ENCODE measurements at regions not wholly inside any gene's neighbourhood (a gene's known extent, or its start where the extent isn't known, plus 50 kb on each side); places are given as distances from the start of the nearest gene placed in this dataset.

- H3K9me3 ChIP-seq (ENCODE audit: insufficient read depth, low read depth, low read length): no peaks in the 10 kb centered on the region
- no peak overlapping the region for H2AFZ ChIP-seq (ENCODE audit: low read length)
- no peak overlapping the region for H3K4me2 ChIP-seq (ENCODE audit: low read depth, low read length, poor library complexity, severe bottlenecking)
- H3K4me3 ChIP-seq (ENCODE audit: low read length, poor library complexity, severe bottlenecking): no peak overlapping the region
- no peaks in the 10 kb centered on the region for H4K20me1 ChIP-seq (ENCODE audit: insufficient read depth, low read length, poor library complexity, severe bottlenecking)
- H3K79me2 ChIP-seq (ENCODE audit: insufficient read depth, low read length): no peaks in the 10 kb centered on the region
- H3K9ac ChIP-seq (ENCODE audit: low read depth, low read length, poor library complexity, severe bottlenecking): no peak overlapping the region
- H3K36me3 ChIP-seq (ENCODE audit: insufficient read depth, low read length): no peaks in the 10 kb centered on the region
- TF ChIP-seq, protein P1, sequence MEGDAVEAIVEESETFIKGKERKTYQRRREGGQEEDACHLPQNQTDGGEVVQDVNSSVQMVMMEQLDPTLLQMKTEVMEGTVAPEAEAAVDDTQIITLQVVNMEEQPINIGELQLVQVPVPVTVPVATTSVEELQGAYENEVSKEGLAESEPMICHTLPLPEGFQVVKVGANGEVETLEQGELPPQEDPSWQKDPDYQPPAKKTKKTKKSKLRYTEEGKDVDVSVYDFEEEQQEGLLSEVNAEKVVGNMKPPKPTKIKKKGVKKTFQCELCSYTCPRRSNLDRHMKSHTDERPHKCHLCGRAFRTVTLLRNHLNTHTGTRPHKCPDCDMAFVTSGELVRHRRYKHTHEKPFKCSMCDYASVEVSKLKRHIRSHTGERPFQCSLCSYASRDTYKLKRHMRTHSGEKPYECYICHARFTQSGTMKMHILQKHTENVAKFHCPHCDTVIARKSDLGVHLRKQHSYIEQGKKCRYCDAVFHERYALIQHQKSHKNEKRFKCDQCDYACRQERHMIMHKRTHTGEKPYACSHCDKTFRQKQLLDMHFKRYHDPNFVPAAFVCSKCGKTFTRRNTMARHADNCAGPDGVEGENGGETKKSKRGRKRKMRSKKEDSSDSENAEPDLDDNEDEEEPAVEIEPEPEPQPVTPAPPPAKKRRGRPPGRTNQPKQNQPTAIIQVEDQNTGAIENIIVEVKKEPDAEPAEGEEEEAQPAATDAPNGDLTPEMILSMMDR (conservative IDR thresholded peaks at IDR 0.05; ENCODE audit: low read length): no peak
- TF ChIP-seq EZH2phosphoT487 (IDR thresholded peaks at IDR 0.05; ENCODE audit: borderline replicate concordance): no peak
- no peaks in the 10 kb centered on the region for H3K9me2 ChIP-seq (replicated peaks; ENCODE audit: low read depth, low read length)
- H3F3A ChIP-seq (ENCODE audit: low read depth): no peaks in the 10 kb centered on the region
- no peaks in the 10 kb centered on the region for H3K27me3 ChIP-seq (ENCODE audit: insufficient read depth, low read length, poor library complexity, severe bottlenecking)
- H3K4me1 ChIP-seq (ENCODE audit: insufficient read depth, low read length, poor library complexity, severe bottlenecking): no peaks in the 10 kb centered on the region
Measured at GRCh38 chr5:93336330-93337110, 244.5 kb downstream of the NR2F1-AS1 start.

- Histone ChIP-seq H3F3A (ENCODE audit: low read depth) (no peaks in the 10 kb centered on the region), H3K4me1 (ENCODE audit: insufficient read depth, low read length, poor library complexity, severe bottlenecking) (no peaks in the 10 kb centered on the region), H3K27me3 (ENCODE audit: insufficient read depth, low read length, poor library complexity, severe bottlenecking) (no peaks in the 10 kb centered on the region), H4K20me1 (ENCODE audit: insufficient read depth, low read length, poor library complexity, severe bottlenecking) (no peaks in the 10 kb centered on the region), H3K9me3 (ENCODE audit: insufficient read depth, low read depth, low read length) (no peaks in the 10 kb centered on the region), H3K79me2 (ENCODE audit: insufficient read depth, low read length) (no peaks in the 10 kb centered on the region), H2AFZ (ENCODE audit: low read length) (no peak overlapping the region), H3K4me2 (ENCODE audit: low read depth, low read length, poor library complexity, severe bottlenecking) (no peak overlapping the region), H3K9ac (ENCODE audit: low read depth, low read length, poor library complexity, severe bottlenecking) (no peak overlapping the region), H3K4me3 (ENCODE audit: low read length, poor library complexity, severe bottlenecking) (no peak overlapping the region), H3K36me3 (ENCODE audit: insufficient read depth, low read length) (no peaks in the 10 kb centered on the region), H3K9me2 (replicated peaks; ENCODE audit: low read depth, low read length) (no peaks in the 10 kb centered on the region)
- TF ChIP-seq EZH2phosphoT487 (IDR thresholded peaks at IDR 0.05; ENCODE audit: borderline replicate concordance): no peak
- TF ChIP-seq, protein P1 (conservative IDR thresholded peaks at IDR 0.05; ENCODE audit: low read length): no peak
Measured at GRCh38 chr5:93331863-93332262, 249.2 kb downstream of the NR2F1-AS1 start.

DNA sequence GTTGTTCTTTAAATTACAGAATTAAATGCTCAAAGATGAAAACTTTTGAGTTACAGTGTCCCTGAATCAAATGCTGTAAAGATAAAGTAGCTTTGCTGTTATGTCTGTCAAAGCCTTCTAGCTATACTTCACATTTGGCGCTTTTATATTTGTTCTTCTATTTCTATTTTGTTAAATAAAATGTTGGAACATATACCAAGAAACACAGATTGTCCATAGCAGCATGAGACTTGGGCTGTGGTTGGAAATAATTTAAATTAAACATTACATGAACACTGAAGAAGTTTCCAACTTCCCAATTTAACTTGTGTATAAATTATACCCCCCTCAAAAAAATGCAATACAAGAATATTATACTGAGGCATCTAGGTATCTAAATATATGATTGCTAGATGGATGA lies 249.8 kb downstream of the NR2F1-AS1 start:
- H4K20me1 ChIP-seq (ENCODE audit: insufficient read depth, low read length, poor library complexity, severe bottlenecking): no peaks in the 10 kb centered on the region
- TF ChIP-seq, protein P1 (conservative IDR thresholded peaks at IDR 0.05; ENCODE audit: low read length): no peak
- TF ChIP-seq EZH2phosphoT487 (IDR thresholded peaks at IDR 0.05; ENCODE audit: borderline replicate concordance): no peak
- no peaks in the 10 kb centered on the region for H3K4me1 ChIP-seq (ENCODE audit: insufficient read depth, low read length, poor library complexity, severe bottlenecking)
- no peak overlapping the region for H3K9ac ChIP-seq (ENCODE audit: low read depth, low read length, poor library complexity, severe bottlenecking)
- no peaks in the 10 kb centered on the region for H3K27me3 ChIP-seq (ENCODE audit: insufficient read depth, low read length, poor library complexity, severe bottlenecking)
- H3F3A ChIP-seq (ENCODE audit: low read depth): no peaks in the 10 kb centered on the region
- H3K4me2 ChIP-seq (ENCODE audit: low read depth, low read length, poor library complexity, severe bottlenecking): no peak overlapping the region
- no peaks in the 10 kb centered on the region for H3K36me3 ChIP-seq (ENCODE audit: insufficient read depth, low read length)
- no peaks in the 10 kb centered on the region for H3K9me2 ChIP-seq (replicated peaks; ENCODE audit: low read depth, low read length)
- H3K4me3 ChIP-seq (ENCODE audit: low read length, poor library complexity, severe bottlenecking): no peak overlapping the region
- H3K79me2 ChIP-seq (ENCODE audit: insufficient read depth, low read length): no peaks in the 10 kb centered on the region
- no peaks in the 10 kb centered on the region for H3K9me3 ChIP-seq (ENCODE audit: insufficient read depth, low read depth, low read length)
- no peak overlapping the region for H2AFZ ChIP-seq (ENCODE audit: low read length)

Data from Loucy (cell line).